H1 (cell line): ENCODE measurements at regions not wholly inside any gene's neighbourhood (a gene's known extent, or its start where the extent isn't known, plus 50 kb on each side); places are given as distances from the start of the nearest gene placed in this dataset.

Experiments
- CTCF ChIA-PET: fragments of 300-600 bp; sonication (Branson Sonifier 250); formaldehyde crosslinking; loops from one replicate; lab custom pipeline; 2021; ENCODE audit not compliant: partially characterized antibody; lab: Charles Lee
- POLR2A ChIA-PET: fragments of 300-600 bp; sonication (Branson Sonifier 250); formaldehyde crosslinking; loops from one replicate; lab custom pipeline; 2021; ENCODE audit warnings: inconsistent platforms; ENCODE audit not compliant: partially characterized antibody; lab: Charles Lee
- DNase-seq, 2 experiments: peaks; one replicate each; pipeline versions ENCODE4 v3.0.0 to v3.0.0-alpha.2; 2010 to 2022; ENCODE audit warnings: low spot score in 2 of 2, low read depth in 1 of 2, mixed read lengths in 1 of 2
- FAIRE-seq: peaks from 2 replicates; lab custom pipeline; 2011; peaks lifted over from hg19 to GRCh38; lab: Jason Lieb, UNC
- H2AFZ ChIP-seq: 2 replicates; pipeline ENCODE4 v1.8.1; 2012; ENCODE audit warnings: low read length, inconsistent platforms
- H2AK5ac ChIP-seq: 2 replicates; pipeline ENCODE4 v1.6.1; 2013; ENCODE audit warnings: low read depth, low read length
- H2BK120ac ChIP-seq: replicated peaks from 2 replicates; pipeline ENCODE3; 2013; ENCODE audit warnings: low read depth, low read length, inconsistent platforms
- H2BK12ac ChIP-seq: 2 replicates; pipeline ENCODE4 v1.6.1; 2013; ENCODE audit warnings: low read depth, low read length
- H2BK15ac ChIP-seq: 2 replicates; pipeline ENCODE4 v1.6.1; 2013; ENCODE audit warnings: low read length
- H2BK20ac ChIP-seq: 2 replicates; pipeline ENCODE4 v1.6.1; 2013; ENCODE audit warnings: low read length
- H2BK5ac ChIP-seq: 2 replicates; pipeline ENCODE4 v1.6.1; 2013; ENCODE audit warnings: low read depth, low read length
- H3K14ac ChIP-seq: 2 replicates; pipeline ENCODE4 v1.6.1; 2013; ENCODE audit warnings: inconsistent platforms; ENCODE audit not compliant: insufficient read length
- H3K18ac ChIP-seq: 2 replicates; pipeline ENCODE4 v1.6.1; 2013; ENCODE audit warnings: low read length; ENCODE audit errors: extremely low read depth
- H3K23ac ChIP-seq: 2 replicates; pipeline ENCODE4 v1.6.1; 2013; ENCODE audit warnings: inconsistent platforms; ENCODE audit not compliant: insufficient read length
- H3K23me2 ChIP-seq: 2 replicates; pipeline ENCODE4 v1.6.1; 2013; ENCODE audit warnings: low read depth, low read length
- H3K27ac ChIP-seq: 2 replicates; pipeline ENCODE4 v1.6.1; 2011; ENCODE audit warnings: low read depth, low read length, inconsistent platforms
- H3K27me3 ChIP-seq, 4 experiments: replicated peaks in 1 of 4; 1 replicate in 1 of 4; 2 replicates in 3 of 4; pipeline versions ENCODE4 v1.6.1 to v1.8.1; 2011 to 2013; ENCODE audit warnings: low read length in 3 of 4, mild to moderate bottlenecking in 3 of 4, inconsistent platforms in 2 of 4, mixed read lengths in 2 of 4, moderate library complexity in 1 of 4; ENCODE audit not compliant: control insufficient read depth in 3 of 4, insufficient read depth in 3 of 4; ENCODE audit errors: extremely low read depth in 1 of 4
- H3K36me3 ChIP-seq, 4 experiments: 2 replicates each; pipeline versions ENCODE4 v1.6.1 to v1.8.1; 2011 to 2013; ENCODE audit warnings: mild to moderate bottlenecking in 4 of 4, low read length in 3 of 4, moderate library complexity in 2 of 4, control low read depth in 1 of 4, inconsistent platforms in 1 of 4; ENCODE audit not compliant: insufficient read depth in 4 of 4, control insufficient read depth in 2 of 4
- H3K4ac ChIP-seq: replicated peaks from 2 replicates; pipeline ENCODE3; 2013; ENCODE audit warnings: low read length, low read depth, mixed read lengths, inconsistent platforms; ENCODE audit not compliant: insufficient read length
- H3K4me1 ChIP-seq, 4 experiments: replicated peaks in 1 of 4; 1 replicate in 1 of 4; 2 replicates in 3 of 4; pipeline versions ENCODE4 v1.6.1 to v1.8.1; 2011 to 2013; ENCODE audit warnings: low read length in 3 of 4, inconsistent platforms in 2 of 4, mixed read lengths in 1 of 4; ENCODE audit not compliant: insufficient read depth in 4 of 4, control insufficient read depth in 3 of 4
- H3K4me2 ChIP-seq, 2 experiments: 2 replicates each; pipeline versions ENCODE4 v1.6.1 to v1.8.1; 2011 to 2013; ENCODE audit warnings: low read depth in 2 of 2, low read length in 2 of 2, control low read depth in 1 of 2, inconsistent platforms in 1 of 2, mild to moderate bottlenecking in 1 of 2; ENCODE audit not compliant: insufficient read depth in 1 of 2
- H3K4me3 ChIP-seq, 4 experiments: fragments of 200-600, 300-600 bp in 1 of 4; sonication (generic), shearing (Covaris generic), sonication (Bioruptor Twin) in 1 of 4; 2 replicates each; pipeline versions ENCODE4 v1.5.1 to v1.8.1; 2011 to 2016; ENCODE audit warnings: low read length in 4 of 4, low read depth in 3 of 4, control low read depth in 2 of 4, inconsistent platforms in 2 of 4, mild to moderate bottlenecking in 2 of 4, mixed read lengths in 1 of 4, moderate library complexity in 1 of 4; ENCODE audit not compliant: insufficient read depth in 2 of 4; ENCODE audit errors: extremely low read depth in 1 of 4
- H3K56ac ChIP-seq: replicated peaks from 2 replicates; pipeline ENCODE3; 2013; ENCODE audit warnings: low read depth, mild to moderate bottlenecking, mixed read lengths, low read length, inconsistent platforms; ENCODE audit not compliant: insufficient read length
- H3K79me1 ChIP-seq: 2 replicates; pipeline ENCODE4 v1.6.1; 2013; ENCODE audit warnings: low read depth, low read length, control low read depth
- H3K79me2 ChIP-seq, 2 experiments: 2 replicates each; pipeline versions ENCODE4 v1.6.1 to v1.8.1; 2012 to 2013; ENCODE audit warnings: low read length in 2 of 2, mild to moderate bottlenecking in 2 of 2, inconsistent platforms in 1 of 2; ENCODE audit not compliant: insufficient read depth in 2 of 2, control insufficient read depth in 1 of 2
- H3K9ac ChIP-seq, 4 experiments: replicated peaks in 1 of 4; 1 replicate in 1 of 4; 2 replicates in 3 of 4; pipeline versions ENCODE4 v1.6.1 to v1.8.1; 2011 to 2013; ENCODE audit warnings: low read depth in 3 of 4, low read length in 3 of 4, control low read depth in 2 of 4, mild to moderate bottlenecking in 2 of 4, moderate library complexity in 2 of 4, inconsistent platforms in 1 of 4; ENCODE audit errors: extremely low read depth in 1 of 4
- H3K9me3 ChIP-seq, 2 experiments: 2 replicates each; pipeline versions ENCODE4 v1.6.1 to v1.8.1; 2012 to 2013; ENCODE audit warnings: mild to moderate bottlenecking in 2 of 2, moderate library complexity in 2 of 2, control low read depth in 1 of 2, inconsistent platforms in 1 of 2, low read depth in 1 of 2, low read length in 1 of 2, mixed read lengths in 1 of 2; ENCODE audit not compliant: insufficient read depth in 2 of 2
- H4K20me1 ChIP-seq, 2 experiments: replicated peaks in 1 of 2; 2 replicates each; pipeline versions ENCODE3 to v1.8.1; 2011 to 2013; ENCODE audit warnings: inconsistent platforms in 2 of 2, low read length in 2 of 2, mild to moderate bottlenecking in 1 of 2; ENCODE audit not compliant: insufficient read depth in 2 of 2, control insufficient read depth in 1 of 2
- H4K5ac ChIP-seq: 2 replicates; pipeline ENCODE4 v1.6.1; 2013; ENCODE audit warnings: low read length, low read depth, mixed read lengths, inconsistent platforms; ENCODE audit not compliant: insufficient read length
- H4K8ac ChIP-seq: 2 replicates; pipeline ENCODE4 v1.8.0; 2013; ENCODE audit warnings: mild to moderate bottlenecking, moderate library complexity, low read length, inconsistent platforms; ENCODE audit not compliant: insufficient read depth; ENCODE audit errors: extremely low read depth
- H4K91ac ChIP-seq: replicated peaks from 2 replicates; pipeline ENCODE3; 2013; ENCODE audit warnings: low read length, mixed read lengths, inconsistent platforms; ENCODE audit not compliant: insufficient read length
- CBX8 ChIP-seq: fragments of 300-800, 300-1000 bp; sonication (generic); IDR thresholded peaks from 2 replicates; pipeline ENCODE4 v1.7.1; 2016; ENCODE audit warnings: low read depth, low read length, borderline replicate concordance
- EGR1 ChIP-seq: IDR thresholded peaks from 2 replicates; pipeline ENCODE4 v1.6.1; 2011; ENCODE audit warnings: low read depth, low read length, borderline replicate concordance
- GTF2F1 ChIP-seq: IDR thresholded peaks from 2 replicates; pipeline ENCODE4 v1.6.1; 2012; ENCODE audit warnings: low read depth, low read length, improper control_type of control experiment, borderline replicate concordance
- NANOG ChIP-seq: IDR thresholded peaks from 2 replicates; pipeline ENCODE4 v1.6.1; 2011; ENCODE audit warnings: low read length, low read depth, mild to moderate bottlenecking, inconsistent platforms; ENCODE audit not compliant: insufficient read depth, poor library complexity, severe bottlenecking
- POU5F1 ChIP-seq: IDR thresholded peaks from 2 replicates; pipeline ENCODE4 v1.6.1; 2011; ENCODE audit warnings: low read depth, mild to moderate bottlenecking, low read length, moderate library complexity
- SP1 ChIP-seq: IDR thresholded peaks from 2 replicates; pipeline ENCODE4 v1.6.1; 2011; ENCODE audit warnings: low read depth, low read length
- SP2 ChIP-seq: IDR thresholded peaks from 2 replicates; pipeline ENCODE4 v1.6.1; 2012; ENCODE audit warnings: mild to moderate bottlenecking, low read length, inconsistent platforms
- SP4 ChIP-seq: IDR thresholded peaks from 2 replicates; pipeline ENCODE4 v1.6.1; 2012; ENCODE audit warnings: low read length, inconsistent platforms
- WGBS, 2 experiments: shearing (Covaris generic) in 1 of 2; methylation state at CpG; one replicate each; pipeline versions ENCODE4 v1.1.6 to v1.1.7; 2013 to 2015; ENCODE audit warnings: low lambda C conversion rate in 2 of 2, mixed read lengths in 2 of 2, inconsistent platforms in 1 of 2, low coverage in 1 of 2, missing lambda C conversion rate in 1 of 2; ENCODE audit not compliant: insufficient replicate concordance in 2 of 2, insufficient coverage in 1 of 2, insufficient read length in 1 of 2; ENCODE audit errors: extremely low coverage in 1 of 2, missing lambda C conversion rate in 1 of 2; 5-methylcytosine and 5-hydroxymethylcytosine counted together

DNA sequence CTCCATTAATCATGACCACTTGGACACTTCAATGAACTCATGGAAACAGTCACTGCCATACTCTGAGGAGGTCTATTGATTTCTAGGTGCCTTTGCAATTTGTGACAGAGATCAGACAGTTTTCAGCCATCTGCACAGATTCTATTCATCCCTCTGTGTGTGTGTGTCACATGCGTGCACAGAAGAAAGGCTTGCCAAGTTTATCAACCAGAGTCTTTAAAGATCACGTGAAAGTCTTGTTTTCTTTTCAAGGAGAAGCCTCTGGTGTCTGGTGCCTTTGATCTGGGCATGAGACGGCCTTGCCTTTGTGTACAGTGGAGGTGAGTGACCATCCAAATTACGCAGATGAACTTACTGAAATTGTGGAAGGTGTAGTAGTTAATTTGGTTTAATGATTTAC lies 164.2 kb downstream of the VAPA start:
- Histone ChIP-seq H3K56ac (no peak overlapping the region), H2BK15ac (no peak overlapping the region), H4K91ac (no peak overlapping the region), H3K23me2 (no peaks in the 10 kb centered on the region), H3K79me2 (no peaks in the 10 kb centered on the region), H2AFZ (no peak overlapping the region), H4K20me1 (no peaks in the 10 kb centered on the region), H3K9ac (no peak overlapping the region), H3K27ac (no peak overlapping the region), H4K5ac (no peak overlapping the region), H4K8ac (no peak overlapping the region), H3K4me2 (no peak overlapping the region), H2BK12ac (no peak overlapping the region), H3K9me3 (peaks cover under 1 to 7% of the 10 kb centered on the region in 2 experiments; a peak in 3 of 4 replicates), H2AK5ac (no peak overlapping the region), H2BK5ac (no peak overlapping the region), H3K36me3 (no peaks in the 10 kb centered on the region), H3K18ac (no peak overlapping the region), H2BK20ac (no peak overlapping the region), H3K27me3 (no peaks in the 10 kb centered on the region), H2BK120ac (no peak overlapping the region), H3K4me3 (no peak overlapping the region), H3K4me1 (no peaks in the 10 kb centered on the region; a peak in 1 of 7 replicates), H3K14ac (no peak overlapping the region), H3K4ac (no peak overlapping the region), H3K79me1 (no peaks in the 10 kb centered on the region), H3K23ac (no peak overlapping the region)
- FAIRE-seq (no peak), DNase-seq (no peak)
- POLR2A ChIA-PET = no interaction called here
- TF ChIP-seq SP4 (no peak), CBX8 (no peak), SP2 (no peak), GTF2F1 (no peak), POU5F1 (no peak), EGR1 (no peak), NANOG (no peak), SP1 (no peak)
- WGBS, 2 experiments = 84% methylated on average over 4 of the region's 4 CpGs; no CpG with 5 or more reads in 1 of the 2 experiments
- CTCF ChIA-PET = interaction anchor here (2.0 kb wide), 1 partner anchor 9 kb away, joined by 9 read pairs; no protein-coding TSS in a partner anchor
